GM19372 (cell line): ENCODE measurements at regions not wholly inside any gene's neighbourhood (a gene's known extent, or its start where the extent isn't known, plus 50 kb on each side); places are given as distances from the start of the nearest gene placed in this dataset.
"Not testable (repeated sequence)": the region's sequence is repeated elsewhere in the genome, so short reads cannot be mapped to it uniquely, and the experiment has no call there.

Experiments used
- ATAC-seq: cut with Tn5 transposase; IDR thresholded peaks from one replicate; pipeline ENCODE4 v1.9.1; 2021; ENCODE audit warnings: mild to moderate bottlenecking, low read depth, moderate library complexity; ENCODE audit not compliant: unreplicated experiment

DNA sequence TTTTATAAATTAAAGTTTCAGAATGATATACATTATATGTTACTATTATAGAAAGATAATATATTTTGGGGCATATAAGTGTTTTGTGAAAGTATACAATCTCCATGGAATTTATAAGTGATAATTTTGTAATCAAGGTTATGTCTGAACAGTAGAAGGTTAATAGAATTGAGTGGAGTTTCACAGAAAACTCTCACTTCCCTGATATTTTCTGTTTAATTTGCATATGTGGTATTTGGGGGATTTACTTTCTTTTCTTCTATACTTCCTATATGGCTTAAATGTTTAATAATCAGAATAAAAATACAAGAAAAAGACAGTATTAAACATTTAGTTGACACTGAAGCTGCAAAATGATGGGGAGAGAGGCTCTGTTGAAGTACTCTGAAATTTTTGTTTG, 848.5 kb downstream of the DACH1 start:
- ATAC-seq: no peak

DNA sequence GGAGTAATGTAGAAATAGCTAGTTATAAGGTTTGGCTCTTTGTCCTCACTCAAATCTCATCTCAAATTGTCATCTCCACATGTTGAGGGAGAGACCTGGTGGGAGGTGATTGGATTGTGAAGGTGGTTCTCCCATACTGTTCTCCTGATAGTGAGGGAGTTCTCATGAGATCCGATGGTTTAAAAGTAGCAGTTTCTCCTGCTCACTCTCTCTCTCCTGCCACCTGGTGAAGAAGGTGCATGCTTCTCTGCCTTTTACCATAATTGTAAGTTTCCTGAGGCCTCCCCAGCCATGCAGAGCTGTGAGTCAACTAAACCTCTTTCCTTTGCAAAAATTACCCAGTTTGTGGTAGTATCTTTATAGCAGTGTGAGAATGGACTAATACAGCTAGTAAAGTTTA, 849.4 kb downstream of the DACH1 start:
- no peak for ATAC-seq

DNA sequence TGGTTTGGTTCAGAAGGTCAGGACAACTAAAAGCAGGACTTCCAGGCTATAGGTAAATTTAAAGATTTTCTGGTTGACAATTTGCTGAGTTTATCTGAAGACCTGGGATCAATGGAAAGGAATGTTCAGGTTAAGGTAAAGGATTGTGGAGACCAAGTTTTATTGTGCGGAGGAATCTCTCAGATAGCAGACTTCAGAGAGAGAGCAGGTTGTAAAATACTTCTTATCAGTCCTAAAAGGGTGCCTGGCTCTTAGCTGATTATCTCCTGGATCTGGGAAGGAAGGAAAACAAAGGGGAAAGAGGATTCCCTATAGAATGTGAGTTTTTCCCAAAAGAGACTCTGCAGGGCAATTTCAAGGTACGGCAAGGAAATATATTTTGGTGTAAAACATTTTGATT, 851.5 kb downstream of the DACH1 start:
- ATAC-seq: no peak

DNA sequence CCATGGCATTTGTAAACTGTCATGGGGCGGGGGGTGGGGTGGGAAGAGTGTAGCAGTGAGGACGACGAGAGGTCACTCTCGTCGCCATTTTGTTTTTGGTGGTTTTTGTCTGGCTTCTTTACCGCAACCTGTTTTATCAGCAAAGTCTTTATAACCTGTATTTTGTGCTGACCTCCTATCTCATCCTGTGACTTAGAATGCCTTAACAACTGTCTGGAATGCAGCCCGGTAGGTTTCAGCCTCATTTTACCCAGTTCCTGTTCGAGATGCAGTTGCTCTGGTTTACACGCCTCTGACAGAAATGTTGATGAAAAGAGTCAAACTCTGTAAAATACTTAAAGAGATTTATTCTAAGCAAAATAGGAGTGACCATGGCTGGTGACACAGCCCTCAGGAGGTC, 852.0 kb downstream of the DACH1 start:
- no peak for ATAC-seq

DNA sequence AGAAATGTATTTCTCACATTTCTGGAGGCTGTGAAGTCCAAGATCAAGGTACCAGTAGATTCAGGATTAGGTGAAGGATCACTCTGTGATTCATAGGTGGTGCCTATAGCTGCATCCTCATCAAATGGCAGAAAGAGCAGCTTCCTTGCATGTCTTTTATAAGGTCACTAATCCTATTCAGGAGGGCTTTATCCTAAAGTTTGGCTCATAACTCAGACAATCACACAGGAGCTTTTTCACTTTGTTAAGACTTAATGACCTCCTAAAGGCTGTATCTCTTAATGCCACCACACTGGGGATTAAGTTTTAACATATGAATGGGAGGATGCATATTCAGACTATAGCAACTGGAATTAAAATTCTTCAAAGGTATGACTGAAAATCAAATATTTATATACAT, 861.1 kb downstream of the DACH1 start:
- ATAC-seq: no peak

DNA sequence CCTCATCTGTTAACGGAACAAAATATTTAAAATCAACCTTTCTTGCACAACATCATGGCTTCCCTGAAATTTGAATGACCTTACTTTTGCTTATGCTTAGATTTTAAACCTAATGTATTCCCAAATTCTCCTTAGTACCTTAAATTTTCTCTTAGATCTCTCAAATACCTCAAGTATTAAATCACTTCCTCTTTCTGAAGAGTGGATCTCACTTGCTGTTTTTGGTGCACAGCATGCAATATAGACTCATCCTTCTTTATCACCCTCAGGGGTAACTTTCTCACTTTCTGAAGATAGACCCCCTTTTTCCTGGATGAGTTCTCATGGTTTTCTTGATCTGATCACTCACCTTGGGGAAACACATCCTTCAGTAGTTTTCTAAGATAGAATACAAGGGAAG, 871.7 kb downstream of the DACH1 start:
- no peak for ATAC-seq

DNA sequence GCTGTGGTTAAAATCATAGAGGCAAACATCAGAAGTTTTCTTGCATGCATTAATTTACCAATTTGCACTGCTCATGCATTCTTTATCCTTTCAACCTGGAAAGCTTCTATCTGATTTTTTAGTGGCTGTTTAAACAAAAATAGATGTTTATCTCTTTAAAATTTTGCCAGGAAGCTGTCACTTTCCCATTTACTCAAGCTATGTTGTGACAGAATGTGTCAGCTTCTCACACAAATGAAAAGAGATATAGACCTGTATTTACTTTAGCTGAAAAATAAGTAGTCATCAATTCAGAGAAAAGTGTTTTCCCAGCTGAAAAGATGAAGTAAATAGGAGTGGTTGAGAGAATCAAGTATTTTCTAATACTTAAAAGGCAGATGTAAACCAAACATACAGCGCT, 872.8 kb downstream of the DACH1 start:
- no peak for ATAC-seq

DNA sequence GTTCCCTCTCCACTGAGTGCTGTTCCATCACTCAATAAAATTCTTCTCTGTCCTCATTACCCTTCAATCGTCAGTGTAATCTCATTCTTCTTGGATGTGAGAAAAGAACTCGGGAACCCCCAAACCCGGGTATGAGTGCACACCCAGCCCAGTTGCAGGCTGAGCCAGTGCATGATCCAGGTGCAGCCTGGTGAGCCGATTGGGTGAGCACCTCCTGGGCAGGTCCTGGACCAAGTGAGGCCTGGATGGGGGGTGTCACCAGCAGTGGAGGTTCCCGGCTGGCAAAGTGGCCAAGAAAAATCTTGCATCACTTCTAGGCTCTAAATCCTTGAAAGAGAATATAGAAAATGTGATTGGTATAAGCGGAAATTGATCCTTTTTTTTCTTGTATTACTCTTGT, 878.8 kb upstream of the KLHL1 start:
- ATAC-seq: no peak

DNA sequence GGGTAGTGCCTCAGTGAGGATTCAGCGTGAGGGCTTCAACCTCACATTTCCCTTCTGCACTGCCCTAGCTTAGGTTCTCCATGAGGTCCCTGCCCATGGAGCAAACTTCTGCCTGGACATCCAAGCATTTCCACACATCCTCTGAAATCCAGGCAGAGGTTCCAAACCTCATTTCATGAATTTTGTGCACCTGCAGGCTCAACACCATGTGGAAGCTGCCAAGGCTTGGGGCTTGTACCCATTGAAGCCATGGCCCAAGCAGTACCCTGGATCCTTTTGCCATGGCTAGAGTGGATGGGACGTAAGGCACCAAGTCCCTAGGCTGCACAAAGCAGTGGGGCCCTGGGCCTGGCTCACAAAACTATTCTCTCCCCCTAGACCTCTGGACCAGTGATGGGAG, 877.1 kb upstream of the KLHL1 start:
- no peak for ATAC-seq

DNA sequence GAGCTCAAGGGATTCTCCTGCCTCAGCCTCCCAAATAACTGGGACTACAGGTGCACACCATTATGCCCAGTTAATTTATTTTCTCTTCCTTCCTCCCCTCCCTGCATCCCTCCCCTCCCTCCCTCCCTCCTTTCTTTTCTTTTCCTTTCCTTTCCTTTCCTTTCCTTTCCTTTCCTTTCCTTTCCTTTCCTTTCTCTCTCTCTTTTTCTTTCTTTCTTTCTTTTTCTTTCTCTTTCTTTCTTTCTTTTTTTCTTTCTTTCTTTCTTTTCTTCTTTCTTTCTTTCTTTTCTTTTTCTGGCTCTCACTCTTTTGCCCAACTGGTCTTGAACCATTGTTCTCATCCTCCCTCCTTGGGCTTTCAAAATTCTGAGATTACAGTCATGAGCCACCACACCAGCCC, 873.0 kb upstream of the KLHL1 start:
- not testable (repeated sequence) for ATAC-seq

DNA sequence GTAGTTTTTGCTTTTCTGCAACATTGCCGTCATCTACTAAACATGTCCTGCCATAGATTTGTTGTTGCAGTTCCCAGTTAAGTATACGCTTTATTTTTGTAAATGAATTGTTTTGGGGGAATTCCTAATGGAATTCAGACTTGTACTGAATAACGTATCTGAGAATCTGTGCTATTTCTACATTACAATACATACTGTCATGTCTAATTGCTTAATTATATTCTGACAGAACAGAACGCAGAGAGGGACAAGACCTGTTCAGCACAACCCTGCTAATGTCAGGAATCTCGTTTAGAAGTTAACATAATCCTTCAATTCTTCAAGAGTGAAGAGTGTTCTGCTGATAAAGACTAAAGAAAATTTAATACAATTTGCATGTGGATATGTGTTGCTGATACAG, 861.1 kb upstream of the KLHL1 start:
- ATAC-seq: no peak

DNA sequence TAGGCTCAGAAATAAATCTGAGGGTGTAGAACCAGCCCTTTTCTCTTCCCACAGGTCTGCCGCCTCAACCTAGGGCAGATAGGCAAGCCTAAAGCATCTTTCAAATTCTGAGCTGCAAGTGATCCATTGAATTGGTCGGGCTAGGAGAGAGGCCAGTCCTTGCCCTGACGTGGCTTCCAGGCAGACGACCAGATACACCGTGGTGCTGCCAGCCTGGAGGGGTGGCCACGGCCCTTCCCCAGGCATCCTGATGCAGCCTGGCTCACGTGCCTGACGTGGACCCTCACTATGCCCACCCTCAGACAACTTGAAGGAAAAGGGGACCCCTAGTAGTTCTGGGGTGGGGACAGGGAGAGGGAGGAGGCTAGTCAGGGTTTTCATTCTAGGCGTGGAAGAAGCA, 859.3 kb upstream of the KLHL1 start:
- ATAC-seq: no peak

DNA sequence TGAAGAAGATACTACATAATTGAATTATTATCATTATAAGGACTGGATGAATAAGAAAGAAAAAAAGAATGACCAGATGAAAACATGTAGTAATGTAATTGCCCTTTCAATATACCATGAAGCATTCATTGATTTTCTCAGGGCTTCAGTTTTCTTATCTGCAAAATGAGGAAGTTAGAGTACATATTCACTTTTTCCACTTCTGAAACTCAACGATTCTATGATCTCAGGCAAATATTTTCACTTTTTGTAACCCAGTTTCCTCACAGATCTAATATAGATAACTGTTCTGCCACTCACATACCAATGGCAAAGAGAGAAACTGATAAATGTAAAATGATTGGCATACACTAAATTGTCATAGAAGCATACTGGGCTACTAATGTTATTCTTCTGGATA, 856.6 kb upstream of the KLHL1 start:
- no peak for ATAC-seq

DNA sequence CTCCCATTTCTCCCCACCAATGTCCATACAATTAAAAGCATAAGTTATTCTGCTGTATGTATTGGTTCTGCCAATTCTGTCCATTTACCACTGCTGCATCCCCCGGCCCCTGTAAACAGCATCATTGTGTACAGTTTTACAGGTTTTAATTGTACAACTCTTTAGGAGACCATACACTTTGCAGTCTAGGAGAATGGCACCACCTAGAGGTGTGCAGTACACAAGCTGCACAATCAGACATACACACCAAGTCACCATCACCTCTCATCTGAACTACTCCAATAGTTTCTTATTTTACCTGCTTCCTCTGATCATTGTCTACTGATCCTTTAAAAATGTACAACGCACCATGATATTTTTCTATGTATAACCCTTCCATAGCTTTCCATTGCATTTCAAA, 855.9 kb upstream of the KLHL1 start:
- ATAC-seq: no peak

DNA sequence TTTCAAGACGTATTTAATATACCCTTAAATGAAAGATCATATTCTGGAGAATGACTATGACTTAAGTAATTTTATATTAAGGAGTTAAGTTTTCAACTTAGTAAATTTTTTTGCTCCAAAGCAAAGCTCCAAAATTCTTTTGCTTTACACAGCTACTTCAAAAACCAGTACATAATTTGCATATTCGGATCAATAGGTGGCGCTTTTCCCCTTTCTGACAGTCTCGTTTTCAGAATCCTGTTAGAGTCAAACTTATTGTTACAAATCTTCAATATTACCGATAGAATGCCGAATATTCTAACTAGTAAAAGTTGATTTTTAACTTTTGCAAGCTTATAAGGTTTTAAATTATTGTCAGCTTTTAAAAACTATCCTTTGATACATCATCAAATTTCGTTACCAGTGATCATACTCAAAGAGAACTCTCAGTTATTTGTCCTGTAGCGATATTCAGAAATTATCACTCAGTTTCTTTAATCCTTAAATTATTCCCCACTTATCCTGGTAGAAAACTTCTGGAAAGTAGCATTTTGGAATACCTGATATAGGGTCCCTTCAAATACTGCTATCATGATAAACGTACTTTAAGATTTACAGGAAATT, 852.7 kb upstream of the KLHL1 start:
- no peak for ATAC-seq

DNA sequence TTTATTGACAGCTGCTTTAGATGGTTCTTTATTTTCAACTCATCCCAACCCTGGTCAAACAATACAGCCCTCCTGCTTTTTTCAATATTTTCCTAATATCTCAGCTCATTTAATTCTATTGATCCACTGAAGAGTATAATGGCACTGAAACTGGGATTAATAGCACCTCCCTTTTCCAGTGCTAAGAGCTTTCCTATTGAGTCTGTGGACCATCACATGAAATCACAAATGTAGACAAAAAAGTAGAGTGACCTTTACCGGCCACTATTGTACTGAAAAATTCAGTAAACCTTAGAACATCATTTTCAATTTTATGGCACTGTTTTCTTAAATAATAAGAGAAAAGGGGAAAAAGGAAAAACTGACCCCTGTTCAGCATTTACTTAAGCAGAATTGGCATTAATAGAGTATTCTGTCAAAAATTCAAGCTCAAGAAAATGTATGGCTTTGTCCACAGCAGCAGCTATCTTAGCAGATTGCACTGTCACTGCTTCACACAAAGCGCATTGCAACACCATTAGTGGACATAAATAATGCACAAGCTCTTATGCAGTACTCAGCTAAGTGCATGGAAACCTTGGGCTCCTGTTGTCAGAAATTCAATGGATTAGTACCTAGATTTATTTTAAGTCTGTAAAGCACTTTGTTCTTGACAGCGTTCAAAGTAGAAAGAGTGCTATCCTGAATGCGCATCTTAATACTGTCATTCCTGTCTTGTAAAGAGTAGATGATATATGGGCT, 851.0 kb upstream of the KLHL1 start:
- ATAC-seq: no peak

DNA sequence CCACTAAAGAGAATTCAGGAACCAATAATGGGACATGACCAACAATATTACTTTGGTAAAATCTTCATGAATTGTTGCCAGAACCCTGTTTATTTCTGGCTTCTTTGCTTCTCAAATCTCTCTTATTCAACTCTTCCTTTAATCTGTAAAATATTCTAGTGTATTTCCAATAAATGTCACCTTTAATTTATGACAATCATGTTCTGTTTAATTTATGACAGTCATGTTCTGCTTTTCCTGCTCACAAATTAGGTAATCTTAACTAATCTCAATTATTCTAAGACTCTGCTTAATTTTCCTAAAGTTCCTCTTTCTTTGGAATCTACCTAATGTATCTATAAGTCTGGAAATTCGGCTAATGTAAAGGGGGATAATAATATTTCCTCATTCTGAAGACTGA, 847.6 kb upstream of the KLHL1 start:
- no peak for ATAC-seq

DNA sequence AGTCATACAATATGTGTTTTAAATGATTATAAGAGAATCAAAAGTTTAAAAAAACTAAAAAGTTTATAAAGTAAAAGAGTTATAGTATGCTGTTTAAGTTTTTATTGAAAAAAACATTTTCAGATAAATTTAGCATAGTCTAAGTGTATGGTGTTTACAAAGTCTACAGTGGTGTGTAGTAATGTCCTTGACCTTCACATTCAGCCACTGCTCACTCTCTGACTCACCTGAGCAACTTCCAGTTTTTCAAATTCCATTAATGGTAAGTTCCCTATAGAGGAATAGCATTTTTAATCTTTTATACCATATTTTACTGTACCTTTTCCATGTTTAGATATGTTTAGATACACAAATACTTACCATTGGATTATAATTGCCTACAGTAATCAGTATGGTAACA, 842.4 kb upstream of the KLHL1 start:
- ATAC-seq: no peak

DNA sequence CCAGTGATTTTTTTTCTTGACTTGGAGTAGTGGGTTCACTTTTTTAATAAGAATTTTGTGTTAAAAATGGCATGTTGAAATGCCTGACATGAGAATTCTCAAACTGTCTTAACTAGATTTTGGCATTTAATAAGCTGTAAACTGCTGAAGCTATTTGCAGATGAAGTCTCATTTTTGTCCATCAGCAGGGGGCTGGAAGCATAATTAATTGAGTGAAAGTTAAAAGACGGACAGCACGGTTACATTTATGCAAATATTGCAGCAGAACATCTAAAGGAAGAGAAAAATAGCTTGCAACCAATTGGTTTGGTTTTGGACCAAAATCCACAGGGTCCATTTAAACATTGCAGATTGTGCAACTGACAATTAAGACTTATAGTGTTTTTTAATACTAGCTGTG, 837.3 kb upstream of the KLHL1 start:
- no peak for ATAC-seq

DNA sequence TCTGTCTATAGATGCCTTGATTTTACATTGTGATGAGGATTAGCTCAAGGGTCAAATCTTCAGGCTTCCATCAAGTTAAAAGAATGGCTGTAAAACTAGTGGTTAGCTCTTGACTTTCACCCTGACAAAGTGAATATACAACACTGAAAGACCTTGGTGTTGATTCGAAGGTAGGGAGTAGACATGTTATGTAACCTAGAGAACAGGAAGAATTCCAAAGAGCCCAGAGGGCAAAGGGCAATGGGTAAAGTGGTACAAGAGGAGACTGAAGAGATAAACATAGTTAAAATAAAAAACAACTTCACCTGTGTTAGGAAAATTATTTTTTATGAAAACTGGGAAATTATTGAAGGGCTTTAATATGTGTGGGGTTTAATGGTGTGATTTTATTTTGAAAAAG, 833.2 kb upstream of the KLHL1 start:
- ATAC-seq: no peak

DNA sequence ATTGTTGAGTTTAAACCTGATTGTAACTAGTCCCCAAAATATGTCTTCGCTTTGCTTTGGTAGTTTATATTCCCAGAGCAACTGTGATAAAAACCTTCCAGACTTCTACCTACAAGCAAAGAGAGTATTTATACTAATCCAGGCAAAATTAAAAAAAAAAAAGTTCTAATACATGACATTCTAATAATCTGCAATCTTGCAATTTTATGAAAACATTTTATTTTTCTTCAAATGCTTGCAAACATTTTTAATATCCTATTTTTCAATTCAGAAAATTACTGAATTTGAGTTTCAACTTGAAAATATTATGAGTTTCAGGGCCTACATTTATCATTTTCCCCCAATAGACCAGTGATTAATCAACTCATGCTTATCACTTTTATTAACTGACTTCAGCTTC, 830.2 kb upstream of the KLHL1 start:
- ATAC-seq: no peak

DNA sequence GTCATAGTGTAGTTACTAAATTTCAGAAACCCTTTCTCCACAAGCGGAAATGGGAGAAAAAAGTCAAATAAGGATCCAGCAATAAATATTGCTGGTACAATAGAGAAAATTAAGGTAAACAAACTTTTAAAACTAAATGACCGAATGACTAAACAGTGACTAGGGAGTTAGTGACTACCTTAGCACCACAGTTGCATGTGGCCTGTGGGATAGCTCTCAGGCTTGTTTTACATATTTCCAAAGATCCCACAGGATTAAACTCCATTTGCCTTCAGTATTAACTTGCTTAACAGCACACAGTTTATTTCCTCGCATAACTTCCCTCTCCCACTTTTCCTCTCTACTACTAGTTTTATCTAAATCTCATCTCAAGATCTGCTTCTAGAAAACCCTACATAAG, 824.3 kb upstream of the KLHL1 start:
- no peak for ATAC-seq
